ENCODE measurements at regions not wholly inside any gene's neighbourhood (a gene's known extent, or its start where the extent isn't known, plus 50 kb on each side); places are given as distances from the start of the nearest gene placed in this dataset.

DNA sequence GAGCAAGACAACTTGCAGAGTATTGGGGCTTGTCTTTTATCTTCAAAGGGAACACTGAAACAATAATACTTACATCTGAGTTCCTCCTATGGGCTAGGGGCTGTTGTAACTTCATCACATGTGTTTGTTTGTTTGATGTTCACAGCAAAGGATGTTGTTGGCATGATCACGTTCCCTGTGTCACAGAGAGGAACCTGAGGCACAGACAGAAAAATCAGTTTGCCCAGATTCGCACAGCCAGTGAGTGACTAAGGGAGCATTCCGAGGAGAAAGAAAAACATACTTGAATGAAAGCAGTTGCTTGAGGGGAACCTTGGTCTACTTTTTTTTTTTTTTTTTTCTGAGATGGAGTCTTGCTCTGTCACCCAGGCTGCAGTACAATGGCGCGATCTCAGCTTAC is 87.2 kb upstream of the PFKP start:
- no peak overlapping the region for H3K18ac ChIP-seq (ENCODE audit: insufficient read length, low read depth, low read length)
- no peak overlapping the region for H2BK15ac ChIP-seq (ENCODE audit: low read depth, low read length)
- no peaks in the 10 kb centered on the region for H3K79me1 ChIP-seq (ENCODE audit: insufficient read depth, low read depth, low read length, poor library complexity, severe bottlenecking)
- DNase-seq: no peak
- H2AFZ ChIP-seq (ENCODE audit: low read length): no peak overlapping the region
- H3K27me3 ChIP-seq (ENCODE audit: insufficient read depth, low read length): no peaks in the 10 kb centered on the region
- H3K23me2 ChIP-seq (ENCODE audit: insufficient read length, low read depth, low read length, poor library complexity, severe bottlenecking): no peaks in the 10 kb centered on the region
- H3K9ac ChIP-seq (ENCODE audit: extremely low read depth, insufficient read length, low read length): no peak overlapping the region
- H3K4me3 Mint-ChIP-seq: no peak overlapping the region
- no peak overlapping the region for H2BK12ac ChIP-seq (ENCODE audit: insufficient read length, low read depth, low read length)
- H3K4me1 Mint-ChIP-seq: peaks cover 9 to 14% of the 10 kb centered on the region in 2 experiments; a peak in 3 of 4 replicates
- H2BK20ac ChIP-seq (ENCODE audit: low read depth, low read length, poor library complexity, severe bottlenecking): no peak overlapping the region
- H3T11ph ChIP-seq (ENCODE audit: low read length): no peak overlapping the region
- no peak overlapping the region for H4K91ac ChIP-seq (ENCODE audit: insufficient read length, low read depth, low read length)
- no peaks in the 10 kb centered on the region for H3K9me3 Mint-ChIP-seq
- H3K23ac ChIP-seq (ENCODE audit: insufficient read length, low read depth, low read length): no peak overlapping the region
- no peak overlapping the region for H3K4me2 ChIP-seq (ENCODE audit: insufficient read depth, insufficient read length, low read length)
- no CpG with 5 or more reads among the region's 5 CpGs for WGBS (ENCODE audit: extremely low coverage, insufficient read length, low lambda C conversion rate)
- no peaks in the 10 kb centered on the region for H3K9me3 ChIP-seq (ENCODE audit: control insufficient read depth, low read depth, low read length)
- no peak overlapping the region for H4K8ac ChIP-seq (replicated peaks; ENCODE audit: insufficient read length, low read depth, low read length)
- H2AK5ac ChIP-seq (ENCODE audit: insufficient read length, low read length): no peak overlapping the region
- H3K79me2 ChIP-seq (ENCODE audit: insufficient read depth, low read length): no peaks in the 10 kb centered on the region
- H3K14ac ChIP-seq (ENCODE audit: insufficient read depth, low read length): no peak overlapping the region
- H3K36me3 Mint-ChIP-seq (ENCODE audit: insufficient read depth in 1 of 3, low read depth in 3 of 3): no peaks in the 10 kb centered on the region
- no peaks in the 10 kb centered on the region; the same call in 1 of the 2 replicates for H3K27me3 Mint-ChIP-seq (ENCODE audit: low read depth)
- H3K56ac ChIP-seq (ENCODE audit: insufficient read length, low read depth, low read length): no peak overlapping the region
- H3K27ac ChIP-seq (ENCODE audit: insufficient read length, low read depth, low read length): no peak overlapping the region
- TF ChIP-seq, protein P1, sequence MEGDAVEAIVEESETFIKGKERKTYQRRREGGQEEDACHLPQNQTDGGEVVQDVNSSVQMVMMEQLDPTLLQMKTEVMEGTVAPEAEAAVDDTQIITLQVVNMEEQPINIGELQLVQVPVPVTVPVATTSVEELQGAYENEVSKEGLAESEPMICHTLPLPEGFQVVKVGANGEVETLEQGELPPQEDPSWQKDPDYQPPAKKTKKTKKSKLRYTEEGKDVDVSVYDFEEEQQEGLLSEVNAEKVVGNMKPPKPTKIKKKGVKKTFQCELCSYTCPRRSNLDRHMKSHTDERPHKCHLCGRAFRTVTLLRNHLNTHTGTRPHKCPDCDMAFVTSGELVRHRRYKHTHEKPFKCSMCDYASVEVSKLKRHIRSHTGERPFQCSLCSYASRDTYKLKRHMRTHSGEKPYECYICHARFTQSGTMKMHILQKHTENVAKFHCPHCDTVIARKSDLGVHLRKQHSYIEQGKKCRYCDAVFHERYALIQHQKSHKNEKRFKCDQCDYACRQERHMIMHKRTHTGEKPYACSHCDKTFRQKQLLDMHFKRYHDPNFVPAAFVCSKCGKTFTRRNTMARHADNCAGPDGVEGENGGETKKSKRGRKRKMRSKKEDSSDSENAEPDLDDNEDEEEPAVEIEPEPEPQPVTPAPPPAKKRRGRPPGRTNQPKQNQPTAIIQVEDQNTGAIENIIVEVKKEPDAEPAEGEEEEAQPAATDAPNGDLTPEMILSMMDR (conservative IDR thresholded peaks at IDR 0.05): no peak
- H4K20me1 ChIP-seq (ENCODE audit: control insufficient read depth, insufficient read depth, insufficient read length): no peaks in the 10 kb centered on the region
- H4K5ac ChIP-seq (ENCODE audit: insufficient read length, low read depth, low read length): no peak overlapping the region
- no peak overlapping the region for H2BK120ac ChIP-seq (ENCODE audit: low read depth, low read length, poor library complexity, severe bottlenecking)
- H3K27ac Mint-ChIP-seq: peak overlapping the region in 1 of 3 experiments; percentile 77; a peak in 1 of 7 replicates
- H2BK5ac ChIP-seq (ENCODE audit: insufficient read length, low read length): no peak overlapping the region
- H3K4me1 ChIP-seq (ENCODE audit: insufficient read depth, low read length): no peaks in the 10 kb centered on the region
- no peak overlapping the region for H3K4ac ChIP-seq (ENCODE audit: low read depth, low read length)
